PC-3 (cell line): ENCODE measurements at regions not wholly inside any gene's neighbourhood (a gene's known extent, or its start where the extent isn't known, plus 50 kb on each side); places are given as distances from the start of the nearest gene placed in this dataset.

Experiments used
- EZH2 ChIP-seq: fragments of 300-600 bp; sonication (generic); IDR thresholded peaks from one replicate; pipeline ENCODE4 v1.6.1; 2017; ENCODE audit warnings: antibody characterized with exemption, mild to moderate bottlenecking, low read length; ENCODE audit not compliant: unreplicated experiment
- TF ChIP-seq, protein P1 (sequence below): fragments of 300-600 bp; sonication (generic); conservative IDR thresholded peaks from 2 replicates; pipeline ENCODE4 v1.5.1; 2017; ENCODE audit warnings: antibody characterized with exemption, low read depth, mild to moderate bottlenecking, low read length

DNA sequence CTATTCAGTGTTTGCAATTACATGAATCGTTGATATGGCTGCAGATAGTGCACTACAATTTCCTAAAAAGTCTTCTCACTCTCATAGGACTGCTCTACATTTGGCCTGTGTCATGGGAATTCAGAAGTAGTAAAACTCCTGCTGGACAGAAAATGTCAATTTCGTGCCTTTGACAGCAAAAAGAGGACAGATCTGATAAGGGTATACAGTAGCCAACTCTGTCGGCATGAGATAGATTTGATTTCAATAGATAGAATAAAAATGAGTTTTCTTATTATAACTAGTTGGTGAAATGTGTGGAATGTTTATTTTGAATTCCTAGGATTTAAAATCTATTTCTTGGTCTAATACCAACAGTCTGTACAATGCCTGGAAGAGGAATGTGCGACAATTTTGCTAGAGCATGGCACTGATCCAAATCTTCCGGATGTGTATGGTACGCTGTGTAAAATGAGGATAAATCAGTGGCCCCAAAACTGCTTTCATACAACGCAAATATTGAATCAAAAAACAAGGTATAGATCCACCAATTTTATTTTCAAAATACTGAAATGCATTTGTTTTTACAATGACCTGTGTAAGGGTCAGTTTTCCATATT lies 133.5 kb upstream of the CDK13 start:
- TF ChIP-seq, protein P1, sequence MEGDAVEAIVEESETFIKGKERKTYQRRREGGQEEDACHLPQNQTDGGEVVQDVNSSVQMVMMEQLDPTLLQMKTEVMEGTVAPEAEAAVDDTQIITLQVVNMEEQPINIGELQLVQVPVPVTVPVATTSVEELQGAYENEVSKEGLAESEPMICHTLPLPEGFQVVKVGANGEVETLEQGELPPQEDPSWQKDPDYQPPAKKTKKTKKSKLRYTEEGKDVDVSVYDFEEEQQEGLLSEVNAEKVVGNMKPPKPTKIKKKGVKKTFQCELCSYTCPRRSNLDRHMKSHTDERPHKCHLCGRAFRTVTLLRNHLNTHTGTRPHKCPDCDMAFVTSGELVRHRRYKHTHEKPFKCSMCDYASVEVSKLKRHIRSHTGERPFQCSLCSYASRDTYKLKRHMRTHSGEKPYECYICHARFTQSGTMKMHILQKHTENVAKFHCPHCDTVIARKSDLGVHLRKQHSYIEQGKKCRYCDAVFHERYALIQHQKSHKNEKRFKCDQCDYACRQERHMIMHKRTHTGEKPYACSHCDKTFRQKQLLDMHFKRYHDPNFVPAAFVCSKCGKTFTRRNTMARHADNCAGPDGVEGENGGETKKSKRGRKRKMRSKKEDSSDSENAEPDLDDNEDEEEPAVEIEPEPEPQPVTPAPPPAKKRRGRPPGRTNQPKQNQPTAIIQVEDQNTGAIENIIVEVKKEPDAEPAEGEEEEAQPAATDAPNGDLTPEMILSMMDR = no peak
- no peak for TF ChIP-seq EZH2
